Hematopoietic multipotent progenitor cell (in vitro differentiated cells): ENCODE measurements at regions not wholly inside any gene's neighbourhood (a gene's known extent, or its start where the extent isn't known, plus 50 kb on each side); places are given as distances from the start of the nearest gene placed in this dataset.
A peak's percentile ranks its signal among the peaks of the same experiment; 100 is the strongest.

Experiments used
- DNase-seq, 3 donors: peaks; one replicate each; pipeline ENCODE4 v3.0.0-alpha.2; 2011 to 2015; ENCODE audit warnings: low read depth in 2 of 3, low spot score in 2 of 3

DNA sequence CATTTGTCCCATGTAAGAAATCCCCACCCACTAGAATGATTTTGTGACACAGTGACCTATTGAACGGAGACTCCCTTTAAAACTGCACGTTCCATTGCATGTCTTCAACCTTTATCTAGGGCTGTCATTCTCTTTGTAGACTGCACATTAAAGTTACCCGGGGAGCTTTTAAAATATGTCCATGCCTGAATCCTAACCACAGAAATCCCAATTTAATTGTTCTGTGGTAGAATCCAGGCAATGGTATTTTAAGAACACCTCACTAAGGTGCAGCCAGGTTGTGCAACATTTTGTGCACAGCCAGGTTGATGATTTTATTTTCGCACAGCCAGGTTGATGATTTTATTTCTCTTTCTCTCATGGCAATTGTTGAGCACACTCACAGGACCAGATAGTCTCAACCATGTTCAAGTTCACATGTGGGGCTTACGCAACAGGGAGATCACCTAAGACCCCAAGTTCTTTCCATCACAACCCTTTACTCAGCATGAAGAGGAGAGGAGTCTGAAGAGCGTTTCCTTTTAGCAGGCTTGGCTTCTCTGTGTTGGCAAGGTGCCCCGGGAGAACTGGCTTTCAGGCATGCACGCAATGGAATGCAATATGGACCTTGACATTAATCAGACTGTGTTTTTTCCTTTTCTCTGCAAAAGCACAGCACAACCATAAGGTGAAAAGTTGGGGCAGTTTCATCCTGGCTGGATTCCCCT, 467.3 kb upstream of the ETAA1 start:
- DNase-seq: peak in 2 of 3 donors; percentile 4 to 29

DNA sequence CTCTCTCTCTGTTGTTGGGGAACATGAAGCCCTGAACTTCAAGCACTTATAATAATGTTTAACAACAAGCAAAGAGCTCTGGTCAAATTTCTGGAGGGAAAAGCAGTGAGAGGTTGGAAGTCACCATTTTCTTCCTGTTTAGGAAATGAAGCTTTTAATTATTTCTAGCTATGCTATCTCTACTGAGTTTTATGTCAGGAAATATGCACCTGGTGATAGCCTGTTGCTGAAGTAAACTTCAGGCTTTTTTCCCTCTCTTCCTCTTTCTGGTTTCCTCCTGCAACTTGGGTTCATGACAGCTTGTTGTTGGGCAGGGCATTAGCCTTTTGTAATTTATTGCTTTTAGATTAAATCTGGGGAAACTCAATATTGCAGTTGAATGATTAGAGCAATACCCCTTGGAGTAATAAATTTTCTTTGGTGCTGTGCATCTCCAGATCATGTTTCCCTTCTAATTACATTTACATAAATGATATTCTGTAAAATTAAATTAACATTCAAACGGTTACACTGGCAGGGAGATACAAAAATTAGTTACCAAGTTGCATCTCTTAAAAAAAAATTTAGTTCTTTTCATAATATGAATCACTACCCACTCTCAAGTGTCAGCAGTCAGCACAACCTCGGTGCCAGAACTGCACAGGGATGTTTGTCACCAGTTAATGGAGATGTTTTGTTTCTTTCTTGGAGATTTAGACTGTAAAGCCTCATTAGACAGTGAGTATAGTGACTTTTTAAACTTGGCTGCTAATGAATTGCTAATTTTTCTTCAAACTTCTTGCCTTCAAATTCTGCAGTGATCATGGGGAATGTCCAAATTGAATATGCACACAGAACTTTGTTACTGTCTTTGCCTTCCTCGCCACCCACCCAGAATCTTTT, 466.6 kb upstream of the ETAA1 start:
- DNase-seq: peak in 2 of 3 donors; percentile 7 to 42

DNA sequence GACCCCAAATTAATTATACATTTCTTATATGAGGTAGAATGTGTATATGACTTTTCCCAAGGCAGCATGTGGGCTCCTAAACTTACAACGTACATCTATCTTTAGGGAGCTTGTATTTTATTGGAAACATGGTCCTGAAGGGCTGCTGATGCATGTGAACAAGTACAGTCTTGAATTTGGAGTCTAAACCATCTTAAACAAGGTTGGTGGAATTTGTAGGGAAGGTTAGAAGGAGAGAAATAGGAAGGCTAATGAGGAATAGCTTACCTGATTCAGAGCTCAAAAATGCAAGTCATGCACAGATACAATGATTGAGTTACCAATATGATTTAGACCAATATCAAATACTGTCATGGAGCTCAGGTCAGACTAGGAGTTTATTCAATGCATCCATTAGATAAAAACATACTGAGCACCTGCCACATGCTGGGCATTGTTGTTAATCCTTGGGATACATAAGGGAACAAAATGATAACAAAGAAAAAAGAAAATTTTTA, 458.6 kb upstream of the ETAA1 start:
- no peak for DNase-seq

DNA sequence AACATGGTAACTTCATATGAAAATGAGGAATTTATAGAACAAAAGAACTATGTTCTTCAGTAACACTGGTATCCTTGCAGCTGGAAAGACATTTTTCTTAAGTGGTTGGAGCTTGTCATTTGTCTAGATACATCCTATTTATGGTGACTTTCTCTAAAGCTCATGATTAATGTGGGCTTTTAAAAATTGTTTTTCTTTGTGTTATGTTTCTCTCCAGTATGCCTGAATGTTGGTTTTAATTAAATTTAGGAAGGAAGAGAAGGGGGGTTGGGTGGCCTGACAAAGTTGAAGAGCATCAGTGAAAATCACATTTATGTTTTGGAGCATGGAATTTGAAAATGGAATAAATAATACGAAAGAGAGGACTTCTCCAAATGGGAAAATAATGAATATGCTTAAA, 457.1 kb upstream of the ETAA1 start:
- no peak for DNase-seq

DNA sequence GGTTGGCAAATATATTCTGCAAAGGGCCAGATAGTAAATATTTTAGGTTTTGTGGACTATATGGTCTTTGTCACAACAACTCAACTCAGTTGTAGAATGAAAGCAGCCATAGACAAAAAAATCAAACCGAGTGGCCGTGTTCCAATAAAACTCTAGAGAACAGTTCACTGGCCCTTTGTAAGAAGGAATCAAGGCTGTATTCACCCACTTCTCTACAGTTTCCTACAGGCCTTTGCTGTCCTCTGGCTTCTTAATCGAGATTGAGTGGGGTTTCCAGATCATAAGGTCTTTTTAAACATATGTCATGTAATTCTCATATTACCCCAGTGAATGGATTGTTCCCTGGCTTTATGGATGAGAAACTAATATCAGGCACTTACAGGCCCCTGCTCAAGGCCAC, 448.9 kb upstream of the ETAA1 start:
- DNase-seq: no peak

DNA sequence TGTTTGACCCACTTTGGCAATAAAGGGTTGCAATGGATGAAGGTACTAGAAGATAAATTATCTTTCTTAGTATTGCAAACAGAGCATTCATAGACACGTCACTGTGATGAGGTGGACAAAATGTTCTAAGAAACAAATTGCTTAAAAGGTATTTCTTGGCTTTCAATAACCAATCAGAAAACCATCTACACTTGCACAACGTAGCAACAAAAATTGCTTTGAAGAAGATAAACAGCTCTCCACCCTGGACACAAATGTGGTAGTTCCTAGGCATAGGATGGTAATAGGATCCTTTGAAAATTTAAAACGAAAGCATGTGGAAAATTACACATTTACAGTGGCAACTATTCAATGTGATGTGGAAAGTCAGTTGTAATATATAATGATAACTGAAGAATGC, 439.9 kb upstream of the ETAA1 start:
- DNase-seq: no peak

DNA sequence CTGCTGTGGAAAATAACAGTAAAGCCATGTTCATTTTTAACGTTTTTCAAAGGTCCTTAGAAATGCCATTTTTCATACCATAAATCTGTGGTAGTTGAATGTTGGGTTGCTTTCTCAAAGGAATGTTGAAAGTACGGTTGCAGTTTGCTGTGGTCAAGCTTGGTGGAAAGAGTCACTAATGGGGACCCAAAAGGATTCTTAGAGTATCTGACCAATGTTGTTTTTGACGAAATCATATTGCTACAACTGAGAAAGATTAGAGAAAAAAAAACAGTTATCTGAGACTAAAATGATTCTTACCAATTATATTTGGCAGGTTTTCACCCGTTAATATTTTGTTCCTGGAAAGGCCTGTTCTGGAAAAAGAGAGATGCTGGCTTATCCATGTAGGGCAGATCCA, 439.5 kb upstream of the ETAA1 start:
- no peak for DNase-seq

DNA sequence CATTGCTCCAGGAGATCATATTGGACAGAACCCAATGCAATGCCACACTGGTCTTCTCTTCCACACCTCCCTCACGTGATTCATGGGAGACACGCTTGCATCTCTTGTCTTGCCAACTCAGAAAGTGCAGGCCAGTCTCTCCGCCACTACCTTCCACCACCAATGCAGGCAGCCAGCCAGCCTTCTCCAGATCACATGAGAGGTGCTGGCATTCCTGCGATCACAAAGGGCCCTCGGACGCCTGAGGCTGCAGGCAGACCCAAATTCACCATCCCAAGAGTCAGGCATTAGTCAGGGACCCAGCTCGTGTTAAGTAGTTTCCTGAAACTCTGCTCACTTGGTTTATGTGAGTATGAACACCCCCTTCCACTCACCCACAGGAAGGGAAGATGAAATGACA, 437.0 kb upstream of the ETAA1 start:
- DNase-seq: no peak

DNA sequence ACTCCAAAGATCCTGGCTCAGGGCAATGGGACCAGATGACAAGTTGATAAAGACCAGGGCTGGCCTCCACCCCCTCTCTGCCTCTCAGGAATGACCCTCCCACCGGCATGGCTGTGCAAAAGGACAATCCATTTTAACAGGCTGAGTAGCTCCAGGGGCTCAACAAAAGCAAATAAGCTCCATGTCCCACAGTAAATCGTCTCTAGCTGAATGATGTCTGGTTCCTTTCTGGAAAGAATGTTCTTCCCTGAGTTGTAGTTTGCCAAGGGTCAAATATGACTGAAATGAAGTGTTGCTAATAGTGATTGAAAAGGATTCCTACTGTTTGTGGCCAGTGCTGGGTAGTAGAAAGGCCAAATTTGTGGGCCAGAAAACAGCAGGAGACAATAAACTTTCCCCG, 434.4 kb upstream of the ETAA1 start:
- DNase-seq: no peak

DNA sequence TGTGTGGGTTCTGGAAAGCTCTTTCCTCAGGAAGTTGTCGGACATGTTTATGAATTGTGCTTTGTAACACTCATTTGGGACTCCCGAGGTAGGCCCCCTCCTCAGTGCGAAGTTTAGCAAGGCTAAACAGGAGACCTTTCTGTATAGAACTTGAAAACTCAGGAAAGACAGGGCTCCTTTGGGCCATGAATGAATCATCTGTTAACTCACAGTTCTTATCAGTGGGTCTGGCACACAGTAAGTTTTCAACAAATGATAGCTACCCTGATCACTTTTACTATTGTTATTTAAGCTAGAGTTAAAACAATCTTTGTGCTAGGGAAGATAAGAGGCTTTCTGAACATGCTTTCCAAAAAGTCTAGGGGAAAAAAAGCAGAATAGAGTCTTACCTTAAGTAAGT, 430.5 kb upstream of the ETAA1 start:
- no peak for DNase-seq

DNA sequence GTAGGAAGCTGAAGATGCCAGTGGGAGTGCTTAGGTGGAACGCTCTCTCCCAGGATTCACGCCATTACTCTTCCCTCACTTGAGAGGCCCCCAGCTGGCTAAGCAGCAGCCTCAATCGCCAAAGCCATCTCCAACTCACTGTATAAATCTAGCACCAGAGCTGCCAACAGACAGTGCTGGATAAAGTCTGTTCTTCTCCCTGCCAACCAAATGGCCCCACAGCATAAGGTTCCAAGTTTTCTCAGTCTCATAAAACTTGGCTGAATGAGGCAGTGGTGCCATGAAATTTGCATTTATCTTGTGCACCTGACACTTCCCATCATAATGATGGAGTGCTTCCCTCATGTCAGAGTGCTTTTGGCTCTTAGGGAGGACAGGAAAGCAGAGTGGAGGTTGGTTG, 428.2 kb upstream of the ETAA1 start:
- DNase-seq: no peak

DNA sequence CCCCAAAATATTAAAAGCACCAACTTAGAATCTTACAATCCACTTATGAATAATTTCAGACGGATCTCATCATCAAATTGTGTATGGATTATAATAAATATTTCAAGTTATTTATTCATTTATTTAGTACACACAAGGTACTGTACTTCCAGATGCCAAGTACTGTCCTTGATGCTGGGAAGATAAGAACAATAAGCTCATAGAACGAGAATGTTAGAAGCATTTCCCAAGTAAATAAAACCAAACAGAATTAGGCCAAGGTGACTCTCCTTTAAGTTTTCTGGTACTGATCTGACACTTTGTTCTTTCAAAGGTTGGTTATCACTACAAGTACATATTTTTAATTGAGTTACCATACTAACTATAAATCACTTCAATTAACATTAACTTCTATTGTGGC, 416.1 kb upstream of the ETAA1 start:
- DNase-seq: no peak

DNA sequence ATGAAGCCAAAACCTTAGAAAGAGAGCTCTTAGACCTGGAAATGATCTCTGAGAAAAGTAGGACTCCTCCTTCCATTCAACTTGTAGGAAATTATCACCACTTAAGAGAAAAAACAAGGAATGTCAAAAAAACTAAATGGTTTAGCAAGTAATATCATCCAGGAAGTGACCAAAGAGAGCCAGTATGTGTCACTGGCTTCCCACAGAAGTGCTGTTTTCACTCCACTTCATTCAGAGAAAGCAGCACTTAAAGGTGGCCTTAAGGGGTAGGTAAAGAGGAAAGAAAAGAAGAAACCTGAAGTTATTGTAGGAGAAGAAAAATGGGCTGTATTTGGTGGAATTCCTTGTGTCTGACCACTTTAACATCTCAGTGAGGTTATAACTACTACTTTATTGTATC, 414.4 kb upstream of the ETAA1 start:
- DNase-seq: no peak

DNA sequence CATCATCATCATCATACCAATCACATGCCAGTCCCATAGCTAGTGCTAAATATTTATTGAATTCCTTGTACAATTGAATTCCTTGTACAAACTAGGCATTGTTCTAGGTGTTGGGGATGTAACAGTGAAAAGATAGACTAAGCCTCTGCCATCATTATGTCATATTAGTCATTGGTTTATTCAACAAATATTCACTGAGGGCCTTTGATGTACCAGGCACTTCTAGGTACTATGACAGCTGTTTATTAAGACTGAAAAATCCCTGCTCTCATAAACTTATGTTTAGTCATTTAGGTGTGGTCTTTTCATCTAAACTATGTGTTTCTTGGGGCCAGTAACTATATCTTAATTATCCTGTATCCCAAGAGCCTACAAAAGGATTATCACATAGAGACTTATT, 412.3 kb upstream of the ETAA1 start:
- DNase-seq: no peak

DNA sequence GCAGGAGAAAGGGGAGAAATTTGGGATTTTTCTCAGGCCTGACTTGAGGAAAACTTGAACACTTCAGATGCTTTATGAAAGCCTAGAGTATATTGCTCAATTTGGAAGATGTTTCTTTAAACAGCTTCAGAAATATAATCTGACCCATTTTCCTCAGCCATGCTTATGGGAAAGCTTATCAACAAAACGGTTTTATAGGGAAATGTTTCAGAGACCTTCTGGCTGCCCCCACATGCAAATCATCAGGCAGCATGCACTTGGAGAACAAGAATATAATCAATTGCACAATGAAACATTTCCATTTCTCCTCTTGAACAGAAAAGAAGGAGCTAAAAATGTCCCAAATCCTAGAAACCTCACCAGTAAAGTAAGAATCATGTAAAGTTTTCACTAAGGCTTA, 411.2 kb upstream of the ETAA1 start:
- no peak for DNase-seq

DNA sequence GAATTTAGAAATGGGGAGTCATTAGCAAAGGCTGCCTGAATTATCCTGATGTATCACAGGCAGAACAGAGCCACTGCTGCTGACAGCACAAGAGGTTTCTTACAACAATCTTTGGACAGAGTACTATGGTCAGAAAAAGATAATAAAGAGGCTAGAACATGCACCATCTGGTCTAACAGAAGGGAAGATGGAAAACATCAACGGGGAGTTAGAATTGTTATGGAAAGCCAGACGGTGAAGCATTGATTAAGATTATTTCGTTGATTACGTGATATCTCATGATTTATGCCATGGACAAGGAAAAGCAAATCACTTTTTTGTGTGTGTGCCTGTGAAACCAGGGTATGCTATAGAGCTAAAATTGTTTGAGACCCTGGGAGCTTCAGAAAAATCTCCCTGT, 409.4 kb upstream of the ETAA1 start:
- DNase-seq: no peak

DNA sequence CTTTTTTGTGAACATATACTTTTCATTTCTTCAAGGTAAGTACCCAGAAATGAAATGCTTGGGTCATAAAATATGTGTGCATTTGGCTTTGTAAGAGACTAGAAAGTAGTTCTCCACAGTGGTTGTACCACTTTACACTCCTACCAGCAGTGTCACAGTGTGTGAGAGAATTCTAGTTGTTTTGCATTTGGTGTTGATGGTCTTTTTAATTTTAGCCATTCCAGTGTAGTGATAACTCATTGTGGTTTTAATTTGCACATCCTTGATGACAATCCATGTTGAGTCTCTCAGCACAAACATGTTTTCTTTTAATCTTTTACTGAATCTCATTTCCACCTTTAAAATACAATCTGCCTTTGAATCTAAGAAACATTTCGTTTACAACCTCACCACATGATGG, 402.5 kb upstream of the ETAA1 start:
- no peak for DNase-seq

DNA sequence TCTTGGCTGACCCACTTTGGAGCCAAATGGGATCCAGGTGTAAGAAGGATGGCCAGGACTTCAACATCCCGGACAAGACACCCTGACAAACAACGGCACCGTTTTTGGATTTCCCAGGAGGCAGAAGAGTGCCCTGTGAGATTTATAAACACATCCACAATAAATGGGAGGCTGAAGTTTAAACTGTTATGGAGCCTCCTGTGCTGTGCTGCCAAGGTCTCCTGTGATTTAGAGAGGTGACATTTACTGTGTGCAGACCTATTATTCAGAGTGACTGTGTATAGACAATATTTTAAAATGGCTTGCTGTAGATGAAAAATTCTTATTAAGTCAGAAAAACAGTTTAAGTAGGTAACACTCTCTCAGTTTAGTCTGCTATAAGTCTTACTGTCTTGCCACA, 401.5 kb upstream of the ETAA1 start:
- DNase-seq: no peak

DNA sequence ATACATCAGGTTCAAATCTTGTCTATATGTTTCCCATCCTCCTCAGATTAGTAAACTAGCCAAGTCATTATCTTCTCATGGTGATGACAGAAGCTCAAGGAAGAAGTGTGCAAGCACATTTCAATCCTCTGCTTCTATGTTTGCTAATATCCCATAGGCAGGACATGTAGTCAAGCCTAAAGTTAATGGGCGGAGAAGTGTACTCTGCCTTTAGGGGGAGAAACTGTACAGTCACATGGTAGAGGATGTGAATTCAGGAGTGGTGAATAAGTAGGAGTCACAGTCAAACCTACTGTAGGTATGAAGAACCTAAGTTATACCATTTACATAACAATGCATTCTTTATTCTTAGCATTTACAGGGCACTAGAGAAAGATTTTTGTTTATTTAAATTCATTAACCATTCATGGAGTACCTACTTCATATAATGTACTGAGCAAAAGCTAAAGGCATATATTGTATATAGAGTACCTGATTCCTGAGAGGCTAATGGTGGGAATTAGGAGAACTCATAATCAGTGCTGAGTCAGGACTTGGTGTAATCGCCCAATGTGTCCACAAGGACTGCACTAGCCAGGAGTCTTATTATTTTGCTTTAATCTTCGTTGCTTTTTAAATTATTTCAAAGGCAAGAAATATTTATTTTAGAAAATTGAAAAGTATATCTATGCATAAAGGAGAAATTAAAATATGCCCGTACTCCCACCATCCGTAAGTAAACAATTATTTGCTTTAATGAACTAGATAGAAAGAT, 394.3 kb upstream of the ETAA1 start:
- DNase-seq: no peak

DNA sequence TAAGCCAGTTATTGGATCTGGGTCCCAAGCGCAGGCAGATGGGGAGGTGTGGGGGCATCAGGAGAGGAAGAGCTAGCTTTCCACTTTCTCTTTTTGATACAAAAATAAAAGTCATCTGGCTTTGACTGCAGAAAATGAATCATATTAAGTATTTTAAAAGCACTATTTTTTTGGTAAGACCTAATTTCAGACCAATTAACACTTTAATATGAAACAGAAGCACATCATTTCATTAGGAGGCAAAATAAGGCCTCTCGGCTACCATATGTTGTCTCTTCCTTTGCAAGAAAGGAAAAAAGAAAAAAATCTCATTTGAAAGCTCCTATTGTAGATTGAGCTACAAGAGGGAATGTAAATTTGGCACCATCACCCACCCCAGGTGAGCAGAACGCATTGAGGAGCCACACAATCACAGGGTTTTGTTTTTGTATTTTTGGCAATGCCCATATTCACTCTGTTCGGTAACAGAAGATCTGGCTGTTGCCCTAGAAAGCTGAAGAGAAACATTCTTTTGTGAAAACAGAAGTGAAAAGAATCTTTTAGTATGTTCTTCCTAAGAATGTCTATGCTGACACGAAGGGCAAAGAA, 390.7 kb upstream of the ETAA1 start:
- no peak for DNase-seq

DNA sequence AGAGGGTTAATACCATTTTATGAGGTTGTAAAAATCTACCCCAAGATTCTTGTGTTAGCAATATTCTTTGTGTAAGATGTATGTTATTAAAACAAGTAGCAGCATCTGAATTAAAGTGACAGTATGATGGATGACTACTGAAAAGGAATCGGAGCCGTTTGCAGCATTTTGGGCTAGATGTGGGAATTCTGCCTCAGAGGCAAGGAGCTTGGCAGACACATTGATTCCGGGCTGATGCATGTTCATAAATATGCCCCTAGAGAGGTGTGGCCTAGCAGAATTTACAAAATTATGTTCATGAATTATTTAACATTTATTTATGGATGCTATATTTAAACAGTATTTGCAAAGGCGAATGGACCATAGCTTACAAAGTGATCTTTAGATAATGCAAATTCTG, 389.0 kb upstream of the ETAA1 start:
- no peak for DNase-seq
